ENCODE measurements at regions not wholly inside any gene's neighbourhood (a gene's known extent, or its start where the extent isn't known, plus 50 kb on each side); places are given as distances from the start of the nearest gene placed in this dataset.

DNA sequence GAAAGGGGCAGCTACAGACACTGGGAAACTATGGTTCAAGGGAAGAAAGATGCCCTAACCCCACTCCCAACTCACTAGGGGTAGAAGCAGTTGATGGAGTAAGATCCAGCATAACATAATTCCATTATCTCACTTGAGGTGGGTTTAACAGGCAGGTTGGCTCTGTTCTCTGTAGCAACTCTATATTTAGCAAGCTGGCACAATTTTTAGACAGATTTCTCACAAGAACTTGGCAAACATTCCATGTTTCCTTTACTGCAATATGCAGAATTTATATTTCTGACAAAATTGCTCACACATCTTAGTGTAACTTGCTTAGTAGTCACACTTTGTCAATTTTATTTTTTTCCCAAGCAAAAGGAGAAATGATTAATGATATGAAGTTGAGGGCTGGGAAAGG is 475.4 kb downstream of the RMST start:
- Histone ChIP-seq H3K27me3 (ENCODE audit: insufficient read depth, insufficient read length) (no peaks in the 10 kb centered on the region), H3K9ac (ENCODE audit: insufficient read length, low read depth) (no peak overlapping the region), H3K4me1 (ENCODE audit: insufficient read depth, insufficient read length) (no peaks in the 10 kb centered on the region), H3K36me3 (ENCODE audit: insufficient read depth, insufficient read length, low read length) (no peaks in the 10 kb centered on the region), H3K9me3 (ENCODE audit: insufficient read depth, low read length) (peaks cover 6% of the 10 kb centered on the region; the same call in 1 of the 2 replicates), H3K4me3 (ENCODE audit: insufficient read length, low read depth) (no peak overlapping the region)
- DNase-seq (ENCODE audit: low read depth, low spot score) = no peak
- TF ChIP-seq YY1 (IDR thresholded peaks at IDR 0.05; ENCODE audit: insufficient read depth, insufficient read length) (no peak), ZNF274 (IDR thresholded peaks at IDR 0.05; ENCODE audit: low read depth, low read length) (no peak), SUZ12 (IDR thresholded peaks at IDR 0.05; ENCODE audit: extremely low read depth, insufficient read depth, insufficient read length) (no peak)

DNA sequence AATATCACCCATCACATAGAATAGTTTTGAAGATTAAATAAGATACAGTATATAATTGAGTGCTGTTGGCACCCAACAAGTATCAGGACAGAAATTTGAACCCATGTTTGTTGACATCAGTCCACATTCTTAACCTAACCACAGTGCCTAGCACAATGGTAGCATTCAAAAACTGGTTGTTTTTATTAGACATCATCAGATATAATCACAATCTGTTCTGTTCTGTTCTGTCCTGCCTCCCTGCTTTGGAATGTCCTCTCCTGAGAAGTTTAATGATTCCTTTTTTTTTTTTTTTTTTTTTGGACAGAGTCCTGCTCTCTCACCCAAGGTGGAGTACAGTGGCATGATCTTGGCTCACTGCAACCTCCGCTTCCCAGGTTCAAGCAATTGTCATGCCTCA is 476.6 kb downstream of the RMST start:
- Histone ChIP-seq H3K9ac (ENCODE audit: insufficient read length, low read depth) (no peak overlapping the region), H3K9me3 (ENCODE audit: insufficient read depth, low read length) (peaks cover 6% of the 10 kb centered on the region; the same call in 1 of the 2 replicates), H3K4me3 (ENCODE audit: insufficient read length, low read depth) (no peak overlapping the region), H3K4me1 (ENCODE audit: insufficient read depth, insufficient read length) (no peaks in the 10 kb centered on the region), H3K36me3 (ENCODE audit: insufficient read depth, insufficient read length, low read length) (no peaks in the 10 kb centered on the region), H3K27me3 (ENCODE audit: insufficient read depth, insufficient read length) (no peaks in the 10 kb centered on the region)
- no peak for DNase-seq (ENCODE audit: low read depth, low spot score)
- no peak for TF ChIP-seq SUZ12 (IDR thresholded peaks at IDR 0.05; ENCODE audit: extremely low read depth, insufficient read depth, insufficient read length)
- no peak for TF ChIP-seq ZNF274 (IDR thresholded peaks at IDR 0.05; ENCODE audit: low read depth, low read length)
- TF ChIP-seq YY1 (IDR thresholded peaks at IDR 0.05; ENCODE audit: insufficient read depth, insufficient read length) = no peak

DNA sequence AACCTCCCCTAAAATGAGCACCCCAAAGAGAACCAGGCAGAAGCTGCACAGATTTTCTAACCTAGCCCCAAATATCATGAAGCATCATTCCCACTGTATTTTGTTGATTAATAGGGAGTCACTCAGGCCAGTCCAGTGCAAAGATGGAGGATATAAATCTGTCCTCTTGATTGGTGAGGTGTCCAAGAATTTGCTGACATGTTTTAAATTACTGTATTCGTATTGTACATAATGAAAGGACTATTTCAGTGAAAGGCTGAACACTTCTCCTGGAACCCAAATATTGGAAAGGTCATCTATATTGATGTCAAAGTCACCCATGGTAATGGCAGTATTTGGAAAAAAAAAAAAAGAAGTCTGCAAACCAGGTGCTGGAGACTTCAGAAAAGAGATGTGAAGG is 477.5 kb downstream of the RMST start:
- Histone ChIP-seq H3K36me3 (ENCODE audit: insufficient read depth, insufficient read length, low read length) (no peaks in the 10 kb centered on the region), H3K9me3 (ENCODE audit: insufficient read depth, low read length) (peaks cover 6% of the 10 kb centered on the region; the same call in 1 of the 2 replicates), H3K4me1 (ENCODE audit: insufficient read depth, insufficient read length) (no peaks in the 10 kb centered on the region), H3K4me3 (ENCODE audit: insufficient read length, low read depth) (no peak overlapping the region), H3K27me3 (ENCODE audit: insufficient read depth, insufficient read length) (no peaks in the 10 kb centered on the region), H3K9ac (ENCODE audit: insufficient read length, low read depth) (no peak overlapping the region)
- DNase-seq (ENCODE audit: low read depth, low spot score) = no peak
- TF ChIP-seq YY1 (IDR thresholded peaks at IDR 0.05; ENCODE audit: insufficient read depth, insufficient read length) (no peak), ZNF274 (IDR thresholded peaks at IDR 0.05; ENCODE audit: low read depth, low read length) (no peak), SUZ12 (IDR thresholded peaks at IDR 0.05; ENCODE audit: extremely low read depth, insufficient read depth, insufficient read length) (no peak)

DNA sequence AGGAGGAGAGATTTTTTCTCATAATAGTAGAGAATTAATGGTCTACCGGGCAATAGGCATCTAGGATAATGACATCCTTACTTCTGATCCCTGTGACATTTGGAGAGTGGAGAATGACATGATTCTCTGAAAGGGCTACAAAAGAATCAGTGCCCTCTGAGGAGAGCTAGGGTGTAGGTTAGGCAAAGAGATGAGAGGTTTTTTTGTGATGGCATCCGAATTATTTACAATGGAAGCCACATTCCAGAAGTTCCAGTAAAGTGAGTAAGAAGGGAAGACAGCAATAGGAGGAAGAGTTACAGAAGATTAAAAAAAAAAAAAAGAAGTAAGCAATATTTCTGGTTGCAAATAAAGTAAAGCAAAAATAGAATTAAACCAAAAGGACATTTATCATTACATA is 478.0 kb downstream of the RMST start:
- DNase-seq (ENCODE audit: low read depth, low spot score) = peak; percentile 48
- Histone ChIP-seq H3K36me3 (ENCODE audit: insufficient read depth, insufficient read length, low read length) (no peaks in the 10 kb centered on the region), H3K4me1 (ENCODE audit: insufficient read depth, insufficient read length) (no peaks in the 10 kb centered on the region)

DNA sequence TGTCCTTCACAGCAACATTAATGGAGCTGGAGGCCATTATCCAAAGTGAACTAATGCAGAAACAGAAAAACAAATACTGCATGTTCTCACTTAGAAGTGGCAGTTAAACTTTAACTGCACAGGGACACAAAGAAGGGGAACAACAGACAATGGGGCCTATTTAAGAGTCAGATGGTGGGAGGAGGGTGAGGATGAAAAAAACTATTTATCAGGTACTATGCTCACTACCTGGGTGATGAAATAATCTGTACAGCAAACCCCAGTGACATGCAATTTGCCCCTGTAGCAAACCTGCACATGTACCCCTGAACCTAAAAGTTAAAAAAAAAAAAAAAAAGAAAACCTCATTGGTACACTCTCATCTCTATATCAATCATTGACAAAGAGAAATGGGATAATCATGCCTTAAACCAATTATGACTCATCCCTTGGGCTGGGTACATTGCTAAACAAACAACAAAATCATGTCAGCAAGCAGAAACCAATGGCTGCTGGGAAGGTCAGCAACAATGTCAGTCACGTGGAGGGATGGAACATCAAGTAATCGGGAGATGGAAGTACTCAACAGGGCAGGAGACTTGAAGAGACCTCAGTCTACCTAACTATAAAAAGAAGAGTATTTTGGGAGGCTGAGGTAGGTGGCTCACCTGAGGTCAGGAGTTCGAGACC is 479.2 kb downstream of the RMST start:
- Histone ChIP-seq H3K36me3 (ENCODE audit: insufficient read depth, insufficient read length, low read length) (no peaks in the 10 kb centered on the region), H3K9me3 (ENCODE audit: insufficient read depth, low read length) (peaks cover 7% of the 10 kb centered on the region; the same call in 1 of the 2 replicates), H3K27me3 (ENCODE audit: insufficient read depth, insufficient read length) (no peaks in the 10 kb centered on the region), H3K4me3 (ENCODE audit: insufficient read length, low read depth) (no peak overlapping the region), H3K9ac (ENCODE audit: insufficient read length, low read depth) (no peak overlapping the region), H3K4me1 (ENCODE audit: insufficient read depth, insufficient read length) (no peaks in the 10 kb centered on the region)
- TF ChIP-seq YY1 (IDR thresholded peaks at IDR 0.05; ENCODE audit: insufficient read depth, insufficient read length) (no peak), ZNF274 (IDR thresholded peaks at IDR 0.05; ENCODE audit: low read depth, low read length) (no peak), SUZ12 (IDR thresholded peaks at IDR 0.05; ENCODE audit: extremely low read depth, insufficient read depth, insufficient read length) (no peak)
- no peak for DNase-seq (ENCODE audit: low read depth, low spot score)

More for the DNA sequence above, 478.0 kb downstream of the RMST start:
- Histone ChIP-seq H3K9me3 (ENCODE audit: insufficient read depth, low read length) (peaks cover 6% of the 10 kb centered on the region; the same call in 1 of the 2 replicates), H3K27me3 (ENCODE audit: insufficient read depth, insufficient read length) (no peaks in the 10 kb centered on the region), H3K4me3 (ENCODE audit: insufficient read length, low read depth) (no peak overlapping the region), H3K9ac (ENCODE audit: insufficient read length, low read depth) (no peak overlapping the region)
- TF ChIP-seq SUZ12 (IDR thresholded peaks at IDR 0.05; ENCODE audit: extremely low read depth, insufficient read depth, insufficient read length) = no peak
- TF ChIP-seq ZNF274 (IDR thresholded peaks at IDR 0.05; ENCODE audit: low read depth, low read length) = no peak
- TF ChIP-seq YY1 (IDR thresholded peaks at IDR 0.05; ENCODE audit: insufficient read depth, insufficient read length) = no peak

DNA sequence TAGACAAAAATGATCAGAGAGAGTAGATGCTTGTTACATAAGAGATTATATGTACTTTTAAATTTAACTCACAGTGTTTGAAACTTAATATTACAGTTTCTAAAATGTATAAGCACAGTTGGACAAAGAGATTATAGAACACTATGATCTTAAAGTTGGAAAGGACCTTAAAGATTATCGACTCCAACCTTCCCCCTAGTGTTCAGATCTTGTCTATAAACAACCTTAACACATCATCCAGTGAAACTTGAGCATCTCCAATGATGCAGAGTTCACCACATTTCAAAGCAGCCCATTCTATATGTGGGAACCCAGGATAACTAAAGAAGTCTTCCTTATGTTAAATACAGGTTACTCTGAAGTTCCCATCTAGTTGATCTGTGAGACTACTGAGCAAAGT is 480.8 kb downstream of the RMST start:
- H3K4me3 ChIP-seq (ENCODE audit: insufficient read length, low read depth) = no peak overlapping the region
- no peak for DNase-seq (ENCODE audit: low read depth, low spot score)
- H3K9me3 ChIP-seq (ENCODE audit: insufficient read depth, low read length) = peaks cover 22% of the 10 kb centered on the region; the same call in 1 of the 2 replicates
- no peaks in the 10 kb centered on the region for H3K4me1 ChIP-seq (ENCODE audit: insufficient read depth, insufficient read length)
- TF ChIP-seq SUZ12 (IDR thresholded peaks at IDR 0.05; ENCODE audit: extremely low read depth, insufficient read depth, insufficient read length) (no peak), ZNF274 (IDR thresholded peaks at IDR 0.05; ENCODE audit: low read depth, low read length) (no peak), YY1 (IDR thresholded peaks at IDR 0.05; ENCODE audit: insufficient read depth, insufficient read length) (no peak)
- H3K27me3 ChIP-seq (ENCODE audit: insufficient read depth, insufficient read length) = no peaks in the 10 kb centered on the region
- H3K9ac ChIP-seq (ENCODE audit: insufficient read length, low read depth) = no peak overlapping the region
- no peaks in the 10 kb centered on the region for H3K36me3 ChIP-seq (ENCODE audit: insufficient read depth, insufficient read length, low read length)

DNA sequence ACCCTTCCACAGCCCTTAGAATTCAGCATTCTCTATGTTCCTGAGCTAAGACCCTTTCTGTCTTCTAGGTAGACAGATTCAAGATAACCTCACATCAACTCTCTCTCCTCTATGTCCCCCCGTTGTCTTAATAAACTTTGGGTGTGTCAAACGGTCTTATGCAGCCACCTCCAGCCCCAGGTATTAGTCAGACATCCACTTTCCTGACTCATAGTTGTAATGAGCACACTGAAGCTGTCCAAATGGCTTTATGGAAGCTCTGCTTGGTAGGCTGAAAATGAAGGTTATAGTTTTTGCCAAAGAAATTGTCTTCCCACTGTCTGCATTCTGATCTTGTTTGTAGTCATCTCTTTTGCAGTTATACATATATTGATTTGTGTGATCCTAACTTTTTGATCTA is 482.0 kb downstream of the RMST start:
- no peaks in the 10 kb centered on the region for H3K27me3 ChIP-seq (ENCODE audit: insufficient read depth, insufficient read length)
- H3K4me1 ChIP-seq (ENCODE audit: insufficient read depth, insufficient read length) = no peaks in the 10 kb centered on the region
- H3K9me3 ChIP-seq (ENCODE audit: insufficient read depth, low read length) = peaks cover 24% of the 10 kb centered on the region; the same call in 1 of the 2 replicates
- TF ChIP-seq YY1 (IDR thresholded peaks at IDR 0.05; ENCODE audit: insufficient read depth, insufficient read length) (no peak), ZNF274 (IDR thresholded peaks at IDR 0.05; ENCODE audit: low read depth, low read length) (no peak), SUZ12 (IDR thresholded peaks at IDR 0.05; ENCODE audit: extremely low read depth, insufficient read depth, insufficient read length) (no peak)
- no peaks in the 10 kb centered on the region for H3K36me3 ChIP-seq (ENCODE audit: insufficient read depth, insufficient read length, low read length)
- DNase-seq (ENCODE audit: low read depth, low spot score) = no peak
- H3K4me3 ChIP-seq (ENCODE audit: insufficient read length, low read depth) = no peak overlapping the region
- no peak overlapping the region for H3K9ac ChIP-seq (ENCODE audit: insufficient read length, low read depth)

All from NT2/D1 (cell line).